GM12878 (cell line): ENCODE measurements at regions not wholly inside any gene's neighbourhood (a gene's known extent, or its start where the extent isn't known, plus 50 kb on each side); places are given as distances from the start of the nearest gene placed in this dataset.

Experiments
- BACH1 ChIP-seq: fragments of 450-650 bp; IDR thresholded peaks from 2 replicates; pipeline ENCODE4 v1.6.1; 2017; ENCODE audit warnings: mild to moderate bottlenecking, borderline replicate concordance
- CEBPZ ChIP-seq: fragments of 150-350 bp; IDR thresholded peaks from 2 replicates; pipeline ENCODE4 v1.6.1; 2016; ENCODE audit warnings: low read depth, low read length
- CUX1 ChIP-seq: IDR thresholded peaks from 2 replicates; pipeline ENCODE4 v1.6.1; 2012; ENCODE audit warnings: improper control_type of control experiment, low read depth, low read length; ENCODE audit not compliant: insufficient replicate concordance
- FOXK2 ChIP-seq: fragments of 450-650 bp; IDR thresholded peaks from 2 replicates; pipeline ENCODE4 v1.6.1; 2017; ENCODE audit warnings: mild to moderate bottlenecking, moderate library complexity
- KDM1A ChIP-seq: fragments of 200-600 bp; sonication (generic); IDR thresholded peaks from 2 replicates; pipeline ENCODE4 v1.6.1; 2016; ENCODE audit warnings: borderline replicate concordance
- MTA2 ChIP-seq: fragments of 450-650 bp; IDR thresholded peaks from 2 replicates; pipeline ENCODE4 v1.6.1; 2016; ENCODE audit warnings: low read depth, mild to moderate bottlenecking, moderate library complexity
- MYC ChIP-seq: IDR thresholded peaks from 2 replicates; pipeline ENCODE4 v1.6.1; 2011; ENCODE audit warnings: mild to moderate bottlenecking, low read length, moderate library complexity, inconsistent platforms; ENCODE audit not compliant: insufficient read depth, insufficient replicate concordance, insufficient read length, severe bottlenecking
- TCF7 ChIP-seq: IDR thresholded peaks from 2 replicates; pipeline ENCODE4 v1.6.1; 2014; ENCODE audit warnings: antibody characterized with exemption, borderline replicate concordance

GRCh38 chrX:45681891-45682290 lies 481.2 kb upstream of the DIPK2B start (continued):
- TF ChIP-seq CUX1 (no peak), TCF7 (no peak), KDM1A (no peak), MTA2 (no peak), CEBPZ (no peak), MYC (no peak), FOXK2 (no peak), BACH1 (no peak)
